ENCODE measurements at regions not wholly inside any gene's neighbourhood (a gene's known extent, or its start where the extent isn't known, plus 50 kb on each side); places are given as distances from the start of the nearest gene placed in this dataset.

GRCh38 chr2:188209218-188209617 is 82.5 kb upstream of the GULP1 start:
- Histone ChIP-seq H3K9me1 (ENCODE audit: insufficient read depth, low read length) (no peaks in the 10 kb centered on the region), H3K9ac (ENCODE audit: low read depth, low read length) (no peak overlapping the region), H4K20me1 (ENCODE audit: insufficient read depth, low read length) (no peaks in the 10 kb centered on the region), H4K5ac (ENCODE audit: low read depth, low read length) (no peak overlapping the region), H2BK120ac (ENCODE audit: low read depth, low read length) (no peak overlapping the region), H3K14ac (replicated peaks; ENCODE audit: low read depth, low read length) (no peak overlapping the region), H2AK5ac (ENCODE audit: low read depth, low read length) (no peak overlapping the region), H3K4me2 (ENCODE audit: low read depth, low read length) (no peak overlapping the region), H3K79me1 (ENCODE audit: low read depth in 1 of 2, low read length in 2 of 2) (no peaks in the 10 kb centered on the region), H3K56ac (ENCODE audit: extremely low read depth, insufficient read depth, low read length) (no peak overlapping the region), H3K27ac (ENCODE audit: insufficient read depth, low read length) (no peak overlapping the region), H3K36me3 (ENCODE audit: control insufficient read depth, insufficient read depth, low read length) (no peaks in the 10 kb centered on the region), H3K18ac (ENCODE audit: low read depth, low read length) (no peak overlapping the region), H3K4me3 (ENCODE audit: insufficient read depth, low read depth, low read length) (no peak overlapping the region), H2BK20ac (ENCODE audit: low read depth, low read length) (peak overlapping the region; percentile 10; the same call in 1 of the 2 replicates), H3K4ac (ENCODE audit: low read depth, low read length) (no peak overlapping the region), H4K8ac (ENCODE audit: low read depth in 2 of 2, low read length in 2 of 2) (no peak overlapping the region), H3K27me3 (ENCODE audit: control insufficient read depth, insufficient read depth, low read length) (no peaks in the 10 kb centered on the region), H3K23ac (ENCODE audit: low read depth, low read length) (no peak overlapping the region), H2BK15ac (ENCODE audit: low read depth, low read length) (no peak overlapping the region), H2BK5ac (ENCODE audit: low read depth, low read length, poor library complexity, severe bottlenecking) (no peak overlapping the region), H2AFZ (replicated peaks; ENCODE audit: low read length, poor library complexity) (no peak overlapping the region), H3K4me1 (ENCODE audit: control insufficient read depth, insufficient read depth, low read length) (no peaks in the 10 kb centered on the region), H3K9me3 (ENCODE audit: control insufficient read depth, insufficient read depth, low read length) (no peaks in the 10 kb centered on the region), H2AK9ac (replicated peaks; ENCODE audit: low read depth, low read length, poor library complexity) (no peak overlapping the region), H4K91ac (ENCODE audit: insufficient read depth, low read depth, low read length) (no peak overlapping the region)
- in situ Hi-C loops (cut with MboI; ENCODE audit: low sequenced_read_pairs) (no loop called here), intact Hi-C loops (cut with micrococcal nuclease) (no loop called here), dilution Hi-C loops (cut with HindIII; ENCODE audit: low sequenced_read_pairs, unreplicated experiment) (no loop called here)
- ChIA-PET POLR2A (ENCODE audit: unreplicated experiment) (no interaction called here), CTCF (no interaction called here)
- no TSS peak for BruUV-seq (replicated peaks)
- ATAC-seq (ENCODE audit: low read depth): no peak
- TF ChIP-seq RFX5 (IDR thresholded peaks at IDR 0.05; ENCODE audit: low read depth, low read length): no peak
- no peak for TF ChIP-seq MAZ (IDR thresholded peaks at IDR 0.05; ENCODE audit: borderline replicate concordance, low read depth, low read length)
- TF ChIP-seq CTCF (conservative IDR thresholded peaks at IDR 0.05; ENCODE audit: low read depth, low read length): no peak
- no peak for TF ChIP-seq ELK1 (IDR thresholded peaks at IDR 0.05; ENCODE audit: borderline replicate concordance, low read depth, low read length)
- TF ChIP-seq FOS (IDR thresholded peaks at IDR 0.05; ENCODE audit: low read depth, low read length): no peak
- no peak for TF ChIP-seq SMC3 (IDR thresholded peaks at IDR 0.05; ENCODE audit: low read depth, low read length)
- no peak for DNase-seq
